Frontal cortex (tissue), 4 donors: ENCODE measurements at regions not wholly inside any gene's neighbourhood (a gene's known extent, or its start where the extent isn't known, plus 50 kb on each side); places are given as distances from the start of the nearest gene placed in this dataset. TPM values are rescaled to one million over a fixed set of nuclear protein-coding genes. Genes with fewer than 3 reads are reported as not detected.

Experiments
- DNase-seq, 2 donors: peaks; one replicate each; pipeline ENCODE4 v3.0.0; 2012; ENCODE audit warnings: low spot score in 2 of 2
- FAIRE-seq: peaks from 2 replicates; lab custom pipeline; 2012; peaks lifted over from hg19 to GRCh38; lab: Jason Lieb, UNC
- small RNA-seq: library from RNA; depleted of rRNA; stranded (forward); fragments of <200 nt; gene quantifications from one replicate; pipeline ENCODE3, GENCODE V24; 2014
- donor health status: control.
- donor health status: control.
- donor health status: control.

GRCh38 chrX:98459669-98460068 lies 1576.0 kb downstream of the RPA4 start:
- FAIRE-seq = no peak
- DNase-seq = no peak

- FAIRE-seq = no peak
Observed at GRCh38 chrX:98480606-98481005, 1596.9 kb downstream of the RPA4 start.

DNA sequence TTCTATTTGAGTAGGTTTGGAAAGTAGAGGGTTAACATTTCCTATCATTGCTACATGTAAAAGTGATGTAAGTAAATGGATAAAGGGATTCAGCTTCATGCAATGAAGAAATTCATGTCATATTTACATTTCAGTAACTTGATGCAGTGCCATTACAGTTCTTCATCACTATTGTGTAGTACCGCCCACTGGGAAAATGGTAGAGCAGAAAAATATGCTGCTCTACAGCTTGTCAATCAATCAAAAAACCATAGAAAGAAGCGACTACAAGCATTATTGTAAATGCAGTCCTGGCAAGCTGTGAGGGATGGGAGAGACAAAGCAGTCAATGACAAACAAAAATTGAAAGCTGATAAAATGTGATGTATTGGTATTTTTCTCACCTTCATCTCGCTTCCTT lies 1597.9 kb downstream of the RPA4 start:
- no peak for DNase-seq
- no peak for FAIRE-seq

More at GRCh38 chrX:98480606-98481005, 1596.9 kb downstream of the RPA4 start:
- no peak for DNase-seq

GRCh38 chrX:98490670-98491069 lies 1607.0 kb downstream of the RPA4 start:
- FAIRE-seq (no peak), DNase-seq (no peak)

GRCh38 chrX:98501426-98501825 lies 1617.7 kb downstream of the RPA4 start:
- FAIRE-seq = no peak

GRCh38 chrX:98506907-98507306 lies 1623.2 kb downstream of the RPA4 start:
- DNase-seq (no peak), FAIRE-seq (no peak)

More at GRCh38 chrX:98501426-98501825, 1617.7 kb downstream of the RPA4 start:
- no peak for DNase-seq

GRCh38 chrX:98514032-98514431 lies 1630.3 kb downstream of the RPA4 start:
- DNase-seq = no peak
- no peak for FAIRE-seq

DNA sequence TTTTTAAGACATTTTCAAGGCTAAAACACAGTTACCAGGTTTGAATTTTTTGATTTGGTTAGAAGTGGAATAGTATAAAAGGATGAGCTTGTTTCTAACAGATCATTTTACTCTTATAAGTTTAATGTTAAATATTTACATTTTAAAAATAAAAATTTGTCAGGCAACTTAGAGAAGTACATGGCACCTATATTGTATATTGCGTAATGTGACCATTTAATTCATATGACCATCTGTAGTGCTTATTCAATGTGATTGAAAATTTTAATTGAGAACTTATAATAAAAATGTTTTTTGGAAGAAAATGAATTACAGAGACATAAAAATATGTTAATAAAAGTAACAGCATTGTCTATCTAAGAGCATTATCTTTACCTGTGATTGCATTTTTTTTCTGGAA lies 1632.4 kb downstream of the RPA4 start:
- FAIRE-seq = no peak

GRCh38 chrX:98523026-98523425 lies 1639.3 kb downstream of the RPA4 start:
- no peak for FAIRE-seq
- no peak for DNase-seq

More for the DNA sequence above, 1632.4 kb downstream of the RPA4 start:
- no peak for DNase-seq

DNA sequence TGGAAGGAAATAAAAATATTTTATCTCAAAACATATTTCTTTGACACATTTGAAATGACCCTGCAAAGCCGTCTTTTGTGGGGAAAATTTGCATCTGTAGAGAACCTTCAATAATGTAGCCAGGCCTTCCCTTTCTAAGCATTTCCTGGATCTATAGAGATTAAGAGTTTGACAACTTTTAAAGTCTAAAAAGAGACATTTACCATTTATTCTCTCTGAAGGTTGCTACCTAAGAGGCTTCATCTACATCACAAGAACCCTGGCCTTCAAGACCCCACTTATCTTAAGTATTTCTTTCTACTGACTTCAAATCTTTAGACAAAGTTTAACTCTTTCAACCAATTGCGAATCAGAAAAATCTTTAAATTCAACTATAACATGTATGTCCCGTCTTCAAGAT lies 1639.8 kb downstream of the RPA4 start:
- no peak for FAIRE-seq
- no peak for DNase-seq

GRCh38 chrX:98548519-98548918 lies 1664.8 kb downstream of the RPA4 start:
- FAIRE-seq = no peak
- DNase-seq = no peak

GRCh38 chrX:98568795-98569194 lies 1685.1 kb downstream of the RPA4 start:
- DNase-seq (no peak), FAIRE-seq (no peak)

DNA sequence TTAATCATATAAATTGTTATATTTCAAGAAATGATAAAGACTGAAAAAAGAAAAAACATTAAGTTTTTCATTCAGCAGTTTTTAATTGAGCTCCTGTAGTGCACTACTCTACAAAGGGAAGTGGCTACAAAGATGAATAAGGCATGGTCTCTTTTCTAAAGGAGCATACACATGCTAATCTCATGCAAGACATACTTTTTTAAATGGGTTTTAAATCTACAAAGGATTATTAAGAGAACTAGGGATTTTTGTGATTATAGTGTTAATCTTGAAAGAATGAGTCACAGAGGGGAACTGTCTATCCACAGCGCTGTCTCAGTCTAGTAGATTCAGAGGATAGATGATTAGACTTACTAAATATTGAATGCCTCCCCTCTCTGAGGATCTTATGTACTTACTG lies 1722.2 kb downstream of the RPA4 start:
- DNase-seq (no peak), FAIRE-seq (no peak)

GRCh38 chrX:98607739-98608138 lies 1724.0 kb downstream of the RPA4 start:
- DNase-seq (no peak), FAIRE-seq (no peak)

GRCh38 chrX:98627645-98628044 lies 1743.9 kb downstream of the RPA4 start:
- FAIRE-seq = no peak
- no peak for DNase-seq

DNA sequence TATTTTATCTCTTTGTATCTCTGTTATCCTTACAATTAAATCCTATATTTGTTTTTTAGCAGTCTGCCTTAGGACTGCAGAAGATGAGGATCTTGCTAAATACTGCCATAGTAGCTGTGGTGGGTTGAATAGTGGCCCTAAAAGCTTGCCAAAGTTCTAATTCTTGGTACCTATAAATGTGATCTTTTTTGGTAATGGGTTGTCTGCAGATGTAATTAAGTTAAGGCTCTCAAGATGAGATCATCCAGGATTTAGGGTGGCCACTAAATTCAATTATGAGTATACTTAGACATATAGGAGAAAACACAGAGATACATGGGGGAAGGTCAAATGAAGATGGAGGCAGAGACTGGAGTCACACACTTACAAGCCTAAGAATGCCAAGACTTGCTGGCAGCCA lies 1753.7 kb downstream of the RPA4 start:
- FAIRE-seq (no peak), DNase-seq (no peak)

DNA sequence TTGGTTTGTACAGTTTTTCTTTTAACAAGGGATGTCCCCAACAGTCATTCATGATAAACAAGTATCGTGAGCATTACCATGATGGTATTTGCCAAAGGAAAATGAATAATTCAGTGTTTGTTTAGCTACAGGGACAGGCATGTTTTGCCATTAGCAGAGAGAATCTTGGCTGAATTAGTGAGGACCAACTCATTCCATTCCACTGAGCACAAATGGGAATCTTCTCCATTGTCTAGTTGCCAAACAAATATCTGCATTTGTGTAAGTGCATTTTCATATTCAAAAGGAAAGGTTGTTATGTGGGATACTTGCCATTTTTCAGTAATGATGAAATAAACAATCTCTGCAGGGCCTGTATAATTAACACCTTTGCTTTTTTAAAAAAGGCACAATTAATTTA lies 1762.6 kb downstream of the RPA4 start:
- no peak for DNase-seq
- no peak for FAIRE-seq

GRCh38 chrX:98654565-98654964 lies 1755.5 kb downstream of the PCDH19 start:
- no peak for DNase-seq
- FAIRE-seq = no peak

Small RNA genes in the stretch of these regions (small RNA-seq; reads per million reads assigned to genes)
- not detected for gene AL357312.1
